GF-D8 (cell line): ENCODE measurements at regions not wholly inside any gene's neighbourhood (a gene's known extent, or its start where the extent isn't known, plus 50 kb on each side); places are given as distances from the start of the nearest gene placed in this dataset.

Experiments used
- DNase-seq: peaks from one replicate; lab custom pipeline; 2025; lab: John Stamatoyannopoulos, UW

DNA sequence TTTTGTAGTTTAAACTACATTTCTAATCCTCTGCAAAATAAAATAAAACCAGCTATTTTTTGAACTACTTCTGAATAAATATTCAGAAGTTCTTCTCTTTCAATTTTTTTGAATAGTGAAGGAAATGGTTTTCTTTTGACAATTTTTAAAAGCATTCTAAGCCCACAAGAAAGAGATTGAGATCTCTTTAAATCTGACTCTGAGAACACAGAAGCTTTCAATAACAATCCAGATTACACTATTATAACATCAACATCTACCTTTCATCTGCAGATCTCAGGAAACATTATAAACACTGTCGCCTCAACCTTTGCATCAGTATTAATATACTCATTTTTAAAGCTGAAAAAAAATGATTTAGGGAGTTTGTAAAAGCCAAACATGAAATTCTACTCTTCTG is 247.5 kb upstream of the PREP start:
- no peak for DNase-seq

GRCh38 chr6:105649192-105649591 is 246.3 kb upstream of the PREP start:
- DNase-seq, result no peak

GRCh38 chr6:105648276-105648675 is 245.4 kb upstream of the PREP start:
- DNase-seq, result no peak

GRCh38 chr6:105646391-105646867 is 243.5 kb upstream of the PREP start:
- no peak for DNase-seq

DNA sequence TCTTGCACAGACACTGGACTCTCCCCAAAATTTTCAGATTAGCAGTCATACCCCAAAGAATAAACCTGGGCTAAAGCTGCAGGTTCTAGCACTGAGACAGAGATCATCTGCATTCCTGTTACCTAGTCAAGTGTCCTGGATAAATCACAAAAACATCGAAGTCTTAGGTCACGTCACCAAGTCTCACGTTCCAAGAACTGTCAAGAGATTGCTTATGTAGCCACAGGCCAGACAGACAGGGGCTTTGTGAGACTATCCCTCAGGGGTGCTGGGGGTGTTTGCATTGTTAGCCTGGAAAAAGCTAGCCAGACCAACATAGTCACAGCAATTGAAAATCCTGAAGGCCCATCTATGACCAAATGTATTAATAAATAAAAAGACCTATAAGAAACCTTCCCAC is 243.1 kb upstream of the PREP start:
- no peak for DNase-seq

- no peak for DNase-seq
Measured at GRCh38 chr6:105645156-105645555, 242.3 kb upstream of the PREP start.

DNA sequence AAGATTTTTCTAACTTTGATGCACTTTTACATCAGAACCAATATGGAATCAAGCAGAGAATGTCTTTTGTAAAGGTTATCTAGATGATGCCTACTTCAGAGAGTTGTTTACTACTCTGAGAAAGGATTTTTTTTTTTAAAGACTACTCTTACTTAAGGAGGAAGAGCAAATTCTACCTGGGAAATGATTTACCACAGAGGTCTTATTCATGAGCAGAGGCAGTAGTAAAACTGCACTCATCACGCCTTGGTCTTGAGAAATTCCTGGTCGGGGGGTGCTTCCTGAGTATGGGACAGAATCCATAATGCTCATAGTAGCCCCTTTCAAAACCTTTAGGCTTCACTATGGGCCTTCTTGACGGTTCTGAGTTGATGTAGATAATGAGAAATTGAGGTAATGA is 241.8 kb upstream of the PREP start:
- DNase-seq, result no peak

DNA sequence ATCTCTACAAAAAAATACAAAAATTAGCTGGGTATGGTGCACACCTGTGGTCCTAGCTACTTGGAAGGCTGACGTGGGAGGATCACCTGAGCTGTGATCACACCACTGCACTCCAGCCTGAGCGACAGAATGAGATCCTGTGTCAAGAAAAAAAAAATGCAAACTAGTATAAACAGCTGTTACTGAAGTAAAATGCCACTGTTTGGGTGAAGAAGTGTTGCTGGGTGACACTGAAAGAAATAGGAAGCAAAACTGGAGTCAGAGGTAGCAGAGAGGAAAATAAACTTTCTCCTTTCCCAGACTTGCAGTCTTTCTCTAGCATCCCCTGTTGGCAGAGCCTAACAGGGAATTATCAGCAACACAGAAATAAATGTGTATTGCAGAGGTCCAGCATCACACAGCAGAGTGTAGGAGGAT is 241.2 kb upstream of the PREP start:
- DNase-seq, result no peak

GRCh38 chr6:105642708-105643107 is 239.8 kb upstream of the PREP start:
- no peak for DNase-seq

DNA sequence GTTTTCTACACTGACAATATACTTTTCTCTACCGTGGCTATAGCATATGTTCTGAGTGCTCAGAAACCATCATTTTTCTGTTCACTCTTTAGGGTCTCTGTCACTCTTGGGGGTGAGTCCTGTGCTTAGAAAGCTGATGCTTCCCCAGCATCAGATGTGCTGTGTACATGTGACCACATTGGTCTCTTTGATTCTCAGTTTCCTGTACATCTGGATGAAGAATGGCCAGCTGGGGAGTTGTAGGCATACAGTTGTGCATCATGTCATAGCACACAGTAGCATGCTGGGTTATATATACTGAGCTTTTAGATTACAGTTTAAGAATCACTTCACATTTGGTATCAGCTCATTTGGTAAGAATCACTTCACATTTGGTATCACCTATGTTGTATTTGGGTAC is 238.6 kb upstream of the PREP start:
- DNase-seq, result no peak

- DNase-seq, result no peak
Measured at GRCh38 chr6:105639124-105639523, 236.2 kb upstream of the PREP start.

- DNase-seq, result no peak
Measured at GRCh38 chr6:105633814-105634213, 230.9 kb upstream of the PREP start.

GRCh38 chr6:105628156-105628860 is 225.4 kb upstream of the PREP start:
- no peak for DNase-seq

DNA sequence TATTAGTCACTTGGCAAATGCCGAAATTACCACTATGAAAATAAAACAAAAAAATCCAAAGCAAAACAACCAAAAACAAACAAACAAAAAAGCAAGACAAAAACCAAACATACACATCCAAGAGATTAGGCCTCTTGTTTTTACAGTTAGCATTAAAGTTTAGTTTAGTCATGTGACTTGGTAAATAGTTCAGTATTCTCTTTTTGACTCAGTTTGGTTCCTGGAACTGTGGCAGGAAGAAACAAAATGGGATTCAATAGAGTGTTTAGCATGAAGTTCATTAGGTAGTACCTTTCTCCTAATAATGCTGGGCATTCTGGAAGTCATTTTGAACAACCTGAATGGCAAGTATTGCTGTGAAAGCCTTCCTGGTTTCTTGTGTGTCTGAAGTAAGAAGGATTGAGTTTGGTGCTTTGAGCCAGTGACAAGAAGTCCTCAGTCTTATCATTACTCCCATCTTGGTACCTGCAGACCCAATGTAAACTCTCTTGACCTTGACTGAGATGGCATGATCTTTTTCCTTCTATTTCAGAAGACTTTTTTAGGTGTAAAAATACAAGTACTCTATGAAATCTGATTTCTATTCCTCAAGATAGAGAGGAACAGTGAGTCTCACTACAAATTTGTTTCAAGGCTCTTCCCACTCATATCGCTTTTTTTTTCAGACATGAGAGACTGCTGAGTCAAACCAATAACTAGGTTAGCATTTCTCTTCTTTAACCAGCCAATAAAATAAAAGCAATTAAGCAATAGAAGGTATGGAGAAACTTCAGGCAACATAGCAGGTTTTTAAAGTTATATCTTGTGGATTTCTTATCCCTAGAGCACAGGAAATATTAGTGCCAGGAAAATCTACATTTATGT is 223.6 kb upstream of the PREP start:
- DNase-seq, result no peak

DNA sequence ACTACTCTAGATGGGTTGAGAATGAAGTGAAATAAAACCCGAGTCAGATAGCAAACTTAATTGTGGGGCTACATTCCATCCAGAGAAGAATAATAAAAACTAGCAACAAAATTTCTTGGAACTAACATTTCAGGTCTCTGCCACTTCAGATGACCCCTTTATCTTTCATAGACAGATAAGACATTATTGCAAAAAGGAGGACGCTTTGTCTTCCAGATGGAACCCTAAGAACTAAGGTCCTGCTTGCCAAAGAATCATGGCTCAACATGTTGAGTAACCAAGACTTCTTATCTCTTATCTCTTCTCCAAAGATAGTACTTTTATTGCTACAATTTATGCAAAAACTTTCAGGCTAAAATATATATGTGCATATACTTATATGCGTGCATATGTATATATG is 221.1 kb upstream of the PREP start:
- DNase-seq, result peak; percentile 46

DNA sequence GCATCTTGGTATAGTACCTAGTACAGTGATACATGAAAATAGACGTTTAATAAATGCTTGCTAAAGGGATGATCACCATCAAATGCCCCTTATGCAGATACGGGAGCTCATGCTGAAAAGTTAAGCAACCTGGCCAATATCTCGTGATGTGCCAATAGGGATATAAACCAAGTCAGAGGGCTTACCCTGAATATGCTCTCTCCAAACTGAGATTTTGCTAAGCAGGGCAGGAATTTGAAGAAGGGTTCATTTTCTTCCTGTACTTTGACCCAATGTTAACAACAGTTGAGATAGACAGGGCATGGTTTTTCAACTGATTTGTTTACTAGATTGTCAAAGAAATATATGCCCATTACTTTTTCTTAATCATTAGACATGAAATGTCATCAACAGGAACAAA is 219.3 kb upstream of the PREP start:
- DNase-seq, result no peak

GRCh38 chr6:105621564-105622175 is 218.8 kb upstream of the PREP start:
- DNase-seq, result no peak

- no peak for DNase-seq
Measured at GRCh38 chr6:105620878-105621277, 218.0 kb upstream of the PREP start.

- DNase-seq, result peak; percentile 11
Measured at GRCh38 chr6:105619971-105620741, 217.3 kb upstream of the PREP start.

DNA sequence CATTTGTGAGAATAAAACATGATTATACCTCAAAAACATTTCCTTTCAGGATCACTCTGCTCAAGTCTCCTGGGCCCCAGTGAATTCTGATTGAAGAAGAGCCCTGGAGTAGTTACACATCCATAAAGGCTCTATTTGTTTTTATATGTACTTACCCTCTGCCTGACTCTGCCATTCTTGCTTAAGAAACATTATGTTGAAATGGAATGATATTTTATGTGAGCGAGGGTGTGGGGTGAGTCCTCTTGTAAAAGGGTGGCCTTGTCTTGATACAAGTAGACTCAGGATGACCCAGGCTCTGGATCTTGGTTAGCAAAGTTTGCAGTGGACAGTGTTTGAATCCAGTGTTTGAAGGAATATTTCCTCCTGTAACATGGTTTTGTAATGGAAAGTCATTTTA is 215.4 kb upstream of the PREP start:
- no peak for DNase-seq

GRCh38 chr6:105616521-105616920 is 213.6 kb upstream of the PREP start:
- no peak for DNase-seq

- no peak for DNase-seq
Measured at GRCh38 chr6:105611606-105612005, 208.7 kb upstream of the PREP start.
